Testis (tissue), 2 donors: ENCODE measurements at regions not wholly inside any gene's neighbourhood (a gene's known extent, or its start where the extent isn't known, plus 50 kb on each side); places are given as distances from the start of the nearest gene placed in this dataset.

Experiments used
- DNase-seq: peaks from one replicate; pipeline ENCODE4 v3.0.0-alpha.2; 2019
- H3K27ac ChIP-seq, 2 donors: fragments of 200-600 bp; sonication (generic); one replicate each; pipeline ENCODE4 v1.5.1; 2019
- H3K27me3 ChIP-seq: fragments of 200-600 bp; sonication (generic); one replicate; pipeline ENCODE4 v1.5.1; 2019
- H3K36me3 ChIP-seq: fragments of 200-600 bp; sonication (generic); one replicate; pipeline ENCODE4 v1.5.1; 2017; ENCODE audit warnings: low read depth; ENCODE audit errors: missing control alignments
- H3K4me1 ChIP-seq: fragments of 200-600 bp; sonication (generic); one replicate; pipeline ENCODE4 v1.5.1; 2019
- H3K4me3 ChIP-seq, 2 donors: fragments of 200-600 bp; sonication (generic); one replicate each; pipeline ENCODE4 v1.5.1; 2017 to 2019
- H3K9me3 ChIP-seq: fragments of 200-600 bp; sonication (generic); one replicate; pipeline ENCODE4 v1.5.1; 2017
- POLR2A ChIP-seq: fragments of 450-650 bp; IDR thresholded peaks from one replicate; pipeline ENCODE4 v1.6.1; 2017; ENCODE audit warnings: antibody characterized with exemption, mild to moderate bottlenecking, moderate library complexity
- WGBS, 2 donors: methylation state at CpG; one replicate each; pipeline ENCODE4 v1.1.5; 2018; 5-methylcytosine and 5-hydroxymethylcytosine counted together
- intact Hi-C: fragments of 100-400 bp; cut with DNase I; formaldehyde crosslinking; loops from one replicate; pipeline ENCODE4 v1.15.1; 2023; ENCODE audit warnings: low total_unique reads
- TF ChIP-seq, protein P1 (sequence below), 3 experiments: fragments of 450-650 bp in 2 of 3; fragments of 200-600 bp in 1 of 3; sonication (generic) in 1 of 3; IDR thresholded peaks; one replicate each; pipeline ENCODE4 v1.5.1; 2016 to 2019; ENCODE audit warnings: antibody characterized with exemption in 3 of 3, mild to moderate bottlenecking in 2 of 3, moderate library complexity in 1 of 3

DNA sequence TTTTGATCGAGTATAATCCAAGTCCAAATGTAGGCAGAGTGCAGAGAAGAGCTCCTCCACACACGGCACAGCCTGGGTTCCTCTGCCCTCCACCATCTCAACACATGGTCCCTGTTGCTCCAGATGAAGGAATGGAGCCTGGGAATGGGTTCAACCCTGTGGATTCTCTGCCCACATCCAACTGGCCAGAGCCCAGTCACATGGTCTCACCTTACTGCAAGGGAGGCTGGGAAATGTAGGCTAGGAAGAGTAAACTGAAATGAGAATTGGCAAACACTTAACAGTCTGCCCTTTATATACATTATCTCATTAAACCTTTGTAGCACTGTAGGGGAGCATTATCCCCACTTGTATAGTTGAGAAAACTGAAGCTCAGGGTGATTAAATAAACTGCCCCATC, 60.1 kb upstream of the RAB4A start:
- Histone ChIP-seq H3K4me3 (no peak overlapping the region), H3K36me3 (no peaks in the 10 kb centered on the region), H3K9me3 (no peaks in the 10 kb centered on the region), H3K4me1 (peaks cover 17% of the 10 kb centered on the region), H3K27me3 (no peaks in the 10 kb centered on the region), H3K27ac (peak overlapping the region in 1 of 2 donors; percentile 53)
- TF ChIP-seq, protein P1, sequence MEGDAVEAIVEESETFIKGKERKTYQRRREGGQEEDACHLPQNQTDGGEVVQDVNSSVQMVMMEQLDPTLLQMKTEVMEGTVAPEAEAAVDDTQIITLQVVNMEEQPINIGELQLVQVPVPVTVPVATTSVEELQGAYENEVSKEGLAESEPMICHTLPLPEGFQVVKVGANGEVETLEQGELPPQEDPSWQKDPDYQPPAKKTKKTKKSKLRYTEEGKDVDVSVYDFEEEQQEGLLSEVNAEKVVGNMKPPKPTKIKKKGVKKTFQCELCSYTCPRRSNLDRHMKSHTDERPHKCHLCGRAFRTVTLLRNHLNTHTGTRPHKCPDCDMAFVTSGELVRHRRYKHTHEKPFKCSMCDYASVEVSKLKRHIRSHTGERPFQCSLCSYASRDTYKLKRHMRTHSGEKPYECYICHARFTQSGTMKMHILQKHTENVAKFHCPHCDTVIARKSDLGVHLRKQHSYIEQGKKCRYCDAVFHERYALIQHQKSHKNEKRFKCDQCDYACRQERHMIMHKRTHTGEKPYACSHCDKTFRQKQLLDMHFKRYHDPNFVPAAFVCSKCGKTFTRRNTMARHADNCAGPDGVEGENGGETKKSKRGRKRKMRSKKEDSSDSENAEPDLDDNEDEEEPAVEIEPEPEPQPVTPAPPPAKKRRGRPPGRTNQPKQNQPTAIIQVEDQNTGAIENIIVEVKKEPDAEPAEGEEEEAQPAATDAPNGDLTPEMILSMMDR (IDR thresholded peaks at IDR 0.05), result no peak
- TF ChIP-seq POLR2A, result no peak
- intact Hi-C loops, result no loop called here
- DNase-seq, result no peak
- WGBS, 2 donors, result 96 to 100% methylated on average over 2 of the region's 2 CpGs

DNA sequence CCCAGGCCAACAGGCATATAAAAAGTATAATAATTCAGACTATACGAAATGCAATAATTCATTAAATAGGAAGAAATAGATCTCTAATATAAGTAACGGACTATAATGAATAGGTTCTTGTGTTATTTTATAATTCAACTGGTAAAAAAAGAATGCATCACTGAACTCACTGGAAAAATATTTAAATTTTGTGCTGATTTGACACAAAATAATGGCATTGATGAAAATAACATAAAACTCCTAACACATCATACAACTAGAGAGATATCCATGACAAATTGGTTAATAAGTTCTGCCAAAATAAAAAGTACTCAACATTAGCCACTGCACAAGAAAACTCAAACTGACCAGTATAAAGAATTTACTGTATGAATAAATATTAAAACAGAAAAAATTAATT, 57.1 kb upstream of the RAB4A start:
- WGBS, 2 donors, result 94 to 95% methylated on average over 2 of the region's 2 CpGs

DNA sequence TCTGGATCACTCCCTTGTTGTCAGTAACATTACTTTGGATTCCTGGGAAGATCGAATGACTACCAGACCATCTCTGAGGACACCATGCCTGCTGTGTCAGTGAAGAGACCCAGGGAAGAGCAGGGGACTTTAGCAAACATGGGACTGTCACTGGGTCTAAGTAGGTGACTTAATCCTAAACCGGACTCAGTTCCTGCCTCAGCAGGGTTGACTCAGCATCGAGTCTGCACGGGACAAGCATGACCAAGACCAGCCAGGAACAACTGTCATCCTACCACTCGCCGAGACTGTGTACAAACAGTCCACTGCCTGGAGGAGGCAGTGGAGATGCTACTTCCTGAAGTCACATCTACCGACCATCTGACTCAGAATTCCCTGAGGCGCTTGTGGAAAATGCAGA, 53.2 kb upstream of the RAB4A start:
- no peaks in the 10 kb centered on the region for H3K9me3 ChIP-seq
- intact Hi-C loops, result no loop called here
- H3K4me1 ChIP-seq, result peaks cover 8% of the 10 kb centered on the region
- H3K36me3 ChIP-seq, result no peaks in the 10 kb centered on the region
- DNase-seq, result no peak
- TF ChIP-seq, protein P1 (IDR thresholded peaks at IDR 0.05), result no peak
- no peak for TF ChIP-seq POLR2A
- WGBS, 2 donors, result 81 to 84% methylated on average over 7 to 8 of the region's 8 CpGs
- no peak overlapping the region for H3K4me3 ChIP-seq
- no peaks in the 10 kb centered on the region for H3K27me3 ChIP-seq
- H3K27ac ChIP-seq, result no peak overlapping the region

More for the DNA sequence above, 57.1 kb upstream of the RAB4A start:
- Histone ChIP-seq H3K36me3 (no peaks in the 10 kb centered on the region), H3K9me3 (no peaks in the 10 kb centered on the region), H3K27me3 (no peaks in the 10 kb centered on the region), H3K4me3 (no peak overlapping the region), H3K27ac (no peak overlapping the region), H3K4me1 (peaks cover 16% of the 10 kb centered on the region)
- no peak for DNase-seq
- no peak for TF ChIP-seq POLR2A
- TF ChIP-seq, protein P1 (IDR thresholded peaks at IDR 0.05), result no peak
- intact Hi-C loops, result no loop called here

DNA sequence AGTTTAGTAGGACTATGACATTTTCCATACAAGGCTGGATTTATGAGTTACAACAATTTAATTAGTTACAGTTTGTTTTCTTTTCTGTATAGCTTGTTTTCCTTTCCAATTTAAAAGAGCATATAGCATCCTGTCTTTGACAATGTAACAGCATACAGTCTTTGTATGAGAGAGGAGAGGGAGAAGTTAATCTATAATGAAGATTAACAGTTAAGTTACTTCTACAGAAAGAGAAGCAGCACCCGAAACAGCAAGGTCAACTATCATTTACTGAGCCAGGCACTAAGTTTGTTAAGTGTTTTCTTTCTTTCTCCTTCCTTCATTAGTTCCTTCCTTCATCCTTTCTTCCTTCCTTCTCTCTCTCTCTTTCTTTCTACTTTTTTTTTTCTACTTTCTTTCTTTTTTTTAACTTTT, 52.3 kb upstream of the RAB4A start:
- Histone ChIP-seq H3K27ac (no peak overlapping the region), H3K27me3 (no peaks in the 10 kb centered on the region), H3K36me3 (no peaks in the 10 kb centered on the region), H3K4me3 (no peak overlapping the region), H3K4me1 (peaks cover 8% of the 10 kb centered on the region), H3K9me3 (no peaks in the 10 kb centered on the region)
- DNase-seq, result no peak
- TF ChIP-seq, protein P1 (IDR thresholded peaks at IDR 0.05), result no peak
- TF ChIP-seq POLR2A, result no peak
- WGBS, 2 donors, result 48 to 56% methylated on average over 1 of the region's 1 CpG
- intact Hi-C loops, result no loop called here

DNA sequence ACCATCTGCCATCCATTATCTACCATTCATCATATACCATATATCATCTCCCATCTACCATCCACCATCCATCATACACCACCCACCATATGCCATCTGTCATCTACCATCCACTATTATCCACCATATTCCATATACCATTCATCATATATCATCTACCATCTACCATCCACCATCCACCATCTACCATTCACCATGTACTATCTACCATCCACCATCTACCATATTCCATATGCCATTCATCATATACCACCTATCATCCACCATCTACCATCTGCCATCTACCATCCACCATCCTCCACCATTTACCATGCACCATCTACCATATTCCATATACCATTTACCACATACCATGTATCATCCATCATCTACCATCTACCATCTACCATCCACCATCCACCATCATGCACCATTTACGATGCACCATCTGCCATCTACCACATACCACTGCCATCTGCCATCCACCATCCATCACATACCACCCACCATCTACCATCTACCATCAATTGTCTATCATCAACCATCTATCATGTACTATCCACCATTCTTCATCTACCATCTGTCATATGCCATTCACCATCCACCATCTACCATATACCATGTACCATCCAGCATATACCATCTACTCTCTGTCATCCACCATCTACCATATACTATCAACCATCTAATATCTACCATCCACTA, 50.6 kb upstream of the RAB4A start:
- Histone ChIP-seq H3K27me3 (no peaks in the 10 kb centered on the region), H3K9me3 (no peaks in the 10 kb centered on the region), H3K27ac (no peak overlapping the region), H3K4me1 (peaks cover 8% of the 10 kb centered on the region), H3K4me3 (no peak overlapping the region), H3K36me3 (no peaks in the 10 kb centered on the region)
- intact Hi-C loops, result loop anchor here (10.0 kb wide), 1 partner anchor 486 kb away; the partner anchor contains the start of gene RHOU
- DNase-seq, result no peak
- WGBS, 2 donors, result 94 to 97% methylated on average over 1 of the region's 1 CpG
- TF ChIP-seq, protein P1 (IDR thresholded peaks at IDR 0.05), result no peak
- TF ChIP-seq POLR2A, result no peak
